ENCODE measurements at regions not wholly inside any gene's neighbourhood (a gene's known extent, or its start where the extent isn't known, plus 50 kb on each side); places are given as distances from the start of the nearest gene placed in this dataset.
"Not testable (repeated sequence)": the region's sequence is repeated elsewhere in the genome, so short reads cannot be mapped to it uniquely, and the experiment has no call there.

GRCh38 chr6:99141906-99142305, 194.2 kb upstream of the FBXL4 start:
- not testable (repeated sequence) for DNase-seq (ENCODE audit: low spot score)

GRCh38 chr6:99138445-99138844, 190.7 kb upstream of the FBXL4 start:
- DNase-seq (ENCODE audit: low spot score), result no peak

- no peak for DNase-seq (ENCODE audit: low spot score)
These were observed 189.6 kb upstream of the FBXL4 start for GRCh38 chr6:99137314-99137713.

- no peak for DNase-seq (ENCODE audit: low spot score)
These were observed 188.7 kb upstream of the FBXL4 start for GRCh38 chr6:99136488-99136887.

GRCh38 chr6:99132026-99132635, 184.4 kb upstream of the FBXL4 start:
- DNase-seq (ENCODE audit: low spot score), result no peak

- no peak for DNase-seq (ENCODE audit: low spot score)
These were observed 183.4 kb upstream of the FBXL4 start for GRCh38 chr6:99130897-99131873.

GRCh38 chr6:99129835-99130234, 182.1 kb upstream of the FBXL4 start:
- no peak for DNase-seq (ENCODE audit: low spot score)

GRCh38 chr6:99121748-99122147, 174.0 kb upstream of the FBXL4 start:
- DNase-seq (ENCODE audit: low spot score), result no peak

- no peak for DNase-seq (ENCODE audit: low spot score)
These were observed 172.9 kb upstream of the FBXL4 start for GRCh38 chr6:99120641-99121040.

- peak; percentile 78 for DNase-seq (ENCODE audit: low spot score)
These were observed 171.6 kb upstream of the FBXL4 start for GRCh38 chr6:99119109-99120031.

GRCh38 chr6:99114769-99115406, 167.1 kb upstream of the FBXL4 start:
- no peak for DNase-seq (ENCODE audit: low spot score)

GRCh38 chr6:99111590-99111989, 163.8 kb upstream of the FBXL4 start:
- no peak for DNase-seq (ENCODE audit: low spot score)

- DNase-seq (ENCODE audit: low spot score), result no peak
These were observed 162.3 kb upstream of the FBXL4 start for GRCh38 chr6:99110029-99110428.

- DNase-seq (ENCODE audit: low spot score), result no peak
These were observed 156.5 kb upstream of the FBXL4 start for GRCh38 chr6:99104218-99104617.

GRCh38 chr6:99099243-99099642, 151.5 kb upstream of the FBXL4 start:
- no peak for DNase-seq (ENCODE audit: low spot score)

GRCh38 chr6:99096170-99096569, 148.4 kb upstream of the FBXL4 start:
- peak; percentile 86 for DNase-seq (ENCODE audit: low spot score)

- DNase-seq (ENCODE audit: low spot score), result peak; percentile 73
These were observed 145.9 kb upstream of the FBXL4 start for GRCh38 chr6:99093456-99094190.

- DNase-seq (ENCODE audit: low spot score), result no peak
These were observed 144.7 kb upstream of the FBXL4 start for GRCh38 chr6:99092461-99092860.

GRCh38 chr6:99091985-99092384, 144.2 kb upstream of the FBXL4 start:
- no peak for DNase-seq (ENCODE audit: low spot score)

- DNase-seq (ENCODE audit: low spot score), result no peak
These were observed 132.4 kb upstream of the FBXL4 start for GRCh38 chr6:99080191-99080590.

- no peak for DNase-seq (ENCODE audit: low spot score)
These were observed 131.3 kb upstream of the FBXL4 start for GRCh38 chr6:99079058-99079457.
